ENCODE measurements at regions not wholly inside any gene's neighbourhood (a gene's known extent, or its start where the extent isn't known, plus 50 kb on each side); places are given as distances from the start of the nearest gene placed in this dataset.

DNA sequence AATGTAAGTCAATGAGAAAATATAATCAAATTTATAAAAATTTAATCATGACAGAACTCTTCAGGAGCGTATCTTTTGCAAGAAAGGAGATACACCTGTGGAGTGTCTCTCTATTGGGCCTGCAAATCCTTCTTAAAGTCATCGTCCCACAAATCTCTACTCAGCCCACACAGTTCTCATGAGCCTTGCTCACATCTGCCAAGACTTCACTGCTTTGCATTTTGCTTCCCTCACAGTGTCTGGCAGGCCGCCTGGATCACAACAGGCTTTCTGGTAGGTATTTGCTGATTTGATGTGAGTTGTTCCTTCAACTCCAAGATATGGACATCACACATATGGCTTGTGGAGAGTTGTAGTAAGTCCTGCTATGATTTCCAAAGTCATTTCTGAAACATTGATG is 183.1 kb upstream of the ARX start:
- TF ChIP-seq, protein P1, sequence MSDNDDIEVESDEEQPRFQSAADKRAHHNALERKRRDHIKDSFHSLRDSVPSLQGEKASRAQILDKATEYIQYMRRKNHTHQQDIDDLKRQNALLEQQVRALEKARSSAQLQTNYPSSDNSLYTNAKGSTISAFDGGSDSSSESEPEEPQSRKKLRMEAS (IDR thresholded peaks at IDR 0.05): no peak
- TF ChIP-seq CREB1 (IDR thresholded peaks at IDR 0.05): no peak
- no peak for TF ChIP-seq CREB1 (CRISPR knock-in tag; IDR thresholded peaks at IDR 0.05)
- no peak for TF ChIP-seq SRSF9 (IDR thresholded peaks at IDR 0.05; ENCODE audit: borderline replicate concordance, insufficient read depth, low read depth, low read length, poor library complexity, severe bottlenecking)
- TF ChIP-seq ESRRA (CRISPR knock-in tag; IDR thresholded peaks at IDR 0.05; ENCODE audit: low read depth): no peak
- no peak for TF ChIP-seq SMC3 (IDR thresholded peaks at IDR 0.05; ENCODE audit: low read length)

All from HepG2 (cell line).